Coronary artery (tissue), 2 donors: ENCODE measurements at regions not wholly inside any gene's neighbourhood (a gene's known extent, or its start where the extent isn't known, plus 50 kb on each side); places are given as distances from the start of the nearest gene placed in this dataset.

Source experiments
- DNase-seq: peaks from one replicate; pipeline ENCODE4 v3.0.0-alpha.2; 2017; ENCODE audit warnings: low spot score
- H3K27ac ChIP-seq, 2 donors: fragments of 200-600 bp; sonication (generic); one replicate each; pipeline ENCODE4 v1.5.1; 2016 to 2019
- H3K4me3 ChIP-seq: fragments of 200-600 bp; sonication (generic); 2 replicates; pipeline ENCODE4 v1.5.1; 2016; ENCODE audit warnings: mild to moderate bottlenecking, moderate library complexity
- CTCF ChIP-seq: fragments of 200-600 bp; sonication (generic); IDR thresholded peaks from one replicate; pipeline ENCODE4 v1.5.1; 2019; ENCODE audit warnings: antibody characterized with exemption

GRCh38 chr20:7210910-7211309 is 443.4 kb downstream of the BMP2 start:
- Histone ChIP-seq H3K4me3 (no peak overlapping the region), H3K27ac (no peak overlapping the region)
- no peak for DNase-seq
- TF ChIP-seq CTCF, result no peak

GRCh38 chr20:7214081-7214740 is 446.7 kb downstream of the BMP2 start:
- no peak for TF ChIP-seq CTCF
- DNase-seq, result no peak
- no peak overlapping the region for H3K27ac ChIP-seq
- no peak overlapping the region for H3K4me3 ChIP-seq

GRCh38 chr20:7217606-7218005 is 450.1 kb downstream of the BMP2 start:
- Histone ChIP-seq H3K4me3 (no peak overlapping the region), H3K27ac (no peak overlapping the region)
- TF ChIP-seq CTCF, result no peak
- no peak for DNase-seq

GRCh38 chr20:7220755-7221154 is 453.3 kb downstream of the BMP2 start:
- no peak overlapping the region for H3K4me3 ChIP-seq
- no peak for TF ChIP-seq CTCF
- no peak overlapping the region for H3K27ac ChIP-seq
- no peak for DNase-seq

GRCh38 chr20:7226156-7226555 is 458.7 kb downstream of the BMP2 start:
- Histone ChIP-seq H3K4me3 (no peak overlapping the region), H3K27ac (no peak overlapping the region)
- no peak for TF ChIP-seq CTCF
- no peak for DNase-seq

- no peak for DNase-seq
- Histone ChIP-seq H3K27ac (no peak overlapping the region), H3K4me3 (no peak overlapping the region)
- TF ChIP-seq CTCF, result no peak
These were observed 463.8 kb downstream of the BMP2 start for GRCh38 chr20:7231303-7231702.

- no peak for TF ChIP-seq CTCF
- H3K27ac ChIP-seq, result no peak overlapping the region
- no peak for DNase-seq
- no peak overlapping the region for H3K4me3 ChIP-seq
These were observed 465.3 kb downstream of the BMP2 start for GRCh38 chr20:7232796-7233195.
